ENCODE measurements at regions not wholly inside any gene's neighbourhood (a gene's known extent, or its start where the extent isn't known, plus 50 kb on each side); places are given as distances from the start of the nearest gene placed in this dataset.

GRCh38 chr9:87319656-87320055 lies 178.0 kb upstream of the DAPK1 start:
- Histone ChIP-seq H3K4ac (replicated peaks; ENCODE audit: insufficient read length, low read depth, low read length) (no peak overlapping the region), H3K27me3 (replicated peaks in 1 of 4; ENCODE audit: control insufficient read depth in 3 of 4, extremely low read depth in 1 of 4, insufficient read depth in 3 of 4, low read length in 3 of 4) (no peaks in the 10 kb centered on the region), H3K14ac (ENCODE audit: insufficient read length) (no peak overlapping the region), H4K20me1 (replicated peaks in 1 of 2; ENCODE audit: control insufficient read depth in 1 of 2, insufficient read depth in 2 of 2, low read length in 2 of 2) (no peaks in the 10 kb centered on the region), H3K56ac (replicated peaks; ENCODE audit: insufficient read length, low read depth, low read length) (no peak overlapping the region), H2BK5ac (ENCODE audit: low read depth, low read length) (no peak overlapping the region), H3K23ac (ENCODE audit: insufficient read length) (no peak overlapping the region), H3K79me2 (ENCODE audit: control insufficient read depth in 1 of 2, insufficient read depth in 2 of 2, low read length in 2 of 2) (no peaks in the 10 kb centered on the region), H3K36me3 (ENCODE audit: control insufficient read depth in 2 of 4, insufficient read depth in 4 of 4, low read length in 3 of 4) (no peaks in the 10 kb centered on the region), H4K5ac (ENCODE audit: insufficient read length, low read depth, low read length) (no peak overlapping the region), H3K27ac (ENCODE audit: low read depth, low read length) (no peak overlapping the region), H2BK20ac (ENCODE audit: low read length) (no peak overlapping the region), H2BK120ac (replicated peaks; ENCODE audit: low read depth, low read length) (no peak overlapping the region), H3K4me1 (replicated peaks in 1 of 4; ENCODE audit: control insufficient read depth in 3 of 4, insufficient read depth in 4 of 4, low read length in 3 of 4) (no peaks in the 10 kb centered on the region), H4K91ac (replicated peaks; ENCODE audit: insufficient read length, low read length) (no peak overlapping the region), H2AK5ac (ENCODE audit: low read depth, low read length) (no peak overlapping the region), H4K8ac (ENCODE audit: extremely low read depth, insufficient read depth, low read length) (no peak overlapping the region), H3K4me3 (ENCODE audit: extremely low read depth in 1 of 4, insufficient read depth in 2 of 4, low read depth in 3 of 4, low read length in 4 of 4) (no peak overlapping the region), H3K9me3 (ENCODE audit: insufficient read depth in 2 of 2, low read depth in 1 of 2, low read length in 1 of 2) (0 out of 4 replicates have a peak, but pooled peaks cover 0 to 3% of the 10 kb centered on the region in 2 experiments), H2AFZ (ENCODE audit: low read length) (no peak overlapping the region), H3K9ac (replicated peaks in 1 of 4; ENCODE audit: extremely low read depth in 1 of 4, low read depth in 3 of 4, low read length in 3 of 4) (no peak overlapping the region), H3K23me2 (ENCODE audit: low read depth, low read length) (no peaks in the 10 kb centered on the region), H2BK12ac (ENCODE audit: low read depth, low read length) (no peak overlapping the region), H2BK15ac (ENCODE audit: low read length) (no peak overlapping the region), H3K79me1 (ENCODE audit: low read depth, low read length) (no peaks in the 10 kb centered on the region), H3K18ac (ENCODE audit: extremely low read depth, low read length) (no peak overlapping the region), H3K4me2 (ENCODE audit: insufficient read depth in 1 of 2, low read depth in 2 of 2, low read length in 2 of 2) (no peak overlapping the region)
- DNase-seq (ENCODE audit: low read depth in 1 of 2, low spot score in 2 of 2) (no peak), FAIRE-seq (no peak)
- ChIA-PET POLR2A (ENCODE audit: partially characterized antibody) (no interaction called here), CTCF (ENCODE audit: partially characterized antibody) (interaction anchor here (1.0 kb wide), 2 partner anchors 16 to 18 kb away, joined by 3 read pairs; no protein-coding TSS in a partner anchor)
- no peak for TF ChIP-seq TAF1 (IDR thresholded peaks at IDR 0.05; ENCODE audit: low read depth, low read length)
- no peak for TF ChIP-seq NANOG (IDR thresholded peaks at IDR 0.05; ENCODE audit: insufficient read depth, low read depth, low read length, poor library complexity, severe bottlenecking)
- TF ChIP-seq SAP30 (IDR thresholded peaks at IDR 0.05; ENCODE audit: insufficient read depth, insufficient replicate concordance, low read length) = no peak
- TF ChIP-seq SRF (IDR thresholded peaks at IDR 0.05; ENCODE audit: low read depth, low read length) = no peak
